SK-N-SH (cell line): ENCODE measurements at regions not wholly inside any gene's neighbourhood (a gene's known extent, or its start where the extent isn't known, plus 50 kb on each side); places are given as distances from the start of the nearest gene placed in this dataset.

Source experiments
- CTCF ChIA-PET: fragments of 300-600, 350-600 bp; formaldehyde crosslinking; extraction: SDS; loops from one replicate; lab custom pipeline; 2021; lab: Yijun Ruan, JAX
- POLR2A ChIA-PET: fragments of 350-600 bp; sonication (Branson Sonifier 250); formaldehyde crosslinking; extraction: SDS; loops from one replicate; lab custom pipeline; 2020; ENCODE audit warnings: antibody characterized with exemption, inconsistent platforms; lab: Yijun Ruan, JAX
- DNase-seq: peaks from one replicate; pipeline ENCODE4 v3.0.0; 2012
- H2AFZ ChIP-seq: fragments of 200-600 bp; sonication (generic); 2 replicates; pipeline ENCODE4 v1.8.1; 2016; ENCODE audit warnings: antibody characterized with exemption, mild to moderate bottlenecking, low read depth
- H3F3A ChIP-seq: fragments of 200-600 bp; sonication (generic); replicated peaks from 2 replicates; pipeline ENCODE3; 2016; ENCODE audit warnings: antibody characterized with exemption, mild to moderate bottlenecking; ENCODE audit not compliant: insufficient read depth
- H3K27ac ChIP-seq, 2 experiments: fragments of 200-500 bp in 1 of 2; fragments of 200-600 bp in 1 of 2; sonication (Bioruptor generic) in 1 of 2; sonication (generic), shearing (Covaris generic) in 1 of 2; 2 replicates each; pipeline versions ENCODE4 v1.5.1 to v1.6.1; 2014 to 2016; ENCODE audit warnings: low read depth in 2 of 2, inconsistent platforms in 1 of 2, low read length in 1 of 2, mild to moderate bottlenecking in 1 of 2, mixed read lengths in 1 of 2
- H3K27me3 ChIP-seq: fragments of 200-600 bp; sonication (generic), shearing (Covaris generic); 2 replicates; pipeline ENCODE4 v1.6.1; 2016; ENCODE audit warnings: mixed run types; ENCODE audit not compliant: insufficient read depth
- H3K36me3 ChIP-seq, 2 experiments: fragments of 200-500 bp in 1 of 2; fragments of 200-600 bp in 1 of 2; sonication (Bioruptor generic) in 1 of 2; sonication (generic) in 1 of 2; replicated peaks in 1 of 2; 2 replicates each; pipeline versions ENCODE3 to v1.5.1; 2014 to 2016; ENCODE audit warnings: low read length in 1 of 2, mild to moderate bottlenecking in 1 of 2; ENCODE audit not compliant: insufficient read depth in 2 of 2, control insufficient read depth in 1 of 2
- H3K4me1 ChIP-seq, 2 experiments: fragments of 200-500 bp in 1 of 2; fragments of 200-600 bp in 1 of 2; sonication (Bioruptor generic) in 1 of 2; sonication (generic), shearing (Covaris generic) in 1 of 2; 2 replicates each; pipeline versions ENCODE4 v1.5.1 to v1.6.1; 2014 to 2016; ENCODE audit warnings: low read depth in 1 of 2, low read length in 1 of 2, mixed run types in 1 of 2; ENCODE audit not compliant: insufficient read depth in 2 of 2, control insufficient read depth in 1 of 2
- H3K4me2 ChIP-seq: fragments of 200-600 bp; sonication (generic), shearing (Covaris generic); 2 replicates; pipeline ENCODE4 v1.6.1; 2017; ENCODE audit warnings: mixed run types
- H3K4me3 ChIP-seq, 2 experiments: fragments of 200-500 bp in 1 of 2; fragments of 200-600 bp in 1 of 2; sonication (Bioruptor generic) in 1 of 2; sonication (generic), shearing (Covaris generic) in 1 of 2; 2 replicates each; pipeline versions ENCODE4 v1.5.1 to v1.8.1; 2014 to 2016; ENCODE audit warnings: low read depth in 2 of 2, inconsistent platforms in 1 of 2, low read length in 1 of 2, mild to moderate bottlenecking in 1 of 2, mixed read lengths in 1 of 2, moderate library complexity in 1 of 2
- H3K79me2 ChIP-seq: fragments of 200-600 bp; sonication (generic); 2 replicates; pipeline ENCODE4 v1.8.1; 2017; ENCODE audit warnings: mild to moderate bottlenecking; ENCODE audit not compliant: insufficient read depth
- H3K9ac ChIP-seq: fragments of 200-600 bp; sonication (generic); 2 replicates; pipeline ENCODE4 v1.6.1; 2017; ENCODE audit warnings: mixed run types
- H3K9me2 ChIP-seq: fragments of 200-600 bp; sonication (generic); 2 replicates; pipeline ENCODE4 v1.6.1; 2017; ENCODE audit warnings: mixed run types
- H3K9me3 ChIP-seq: fragments of 200-600 bp; sonication (generic); 2 replicates; pipeline ENCODE4 v1.6.1; 2017; ENCODE audit warnings: mixed run types, mild to moderate bottlenecking, moderate library complexity
- H4K20me1 ChIP-seq: fragments of 200-600 bp; sonication (generic); 2 replicates; pipeline ENCODE4 v1.6.1; 2017; ENCODE audit warnings: mild to moderate bottlenecking, mixed run types; ENCODE audit not compliant: insufficient read depth
- CTCF ChIP-seq: fragments of 200-600 bp; sonication (generic); IDR thresholded peaks from 2 replicates; pipeline ENCODE4 v1.6.1; 2017; ENCODE audit warnings: antibody characterized with exemption, mild to moderate bottlenecking, moderate library complexity
- ELF1 ChIP-seq: IDR thresholded peaks from 2 replicates; pipeline ENCODE4 v1.4.0; 2012
- EZH2phosphoT487 ChIP-seq: fragments of 200-600 bp; sonication (generic); IDR thresholded peaks from 2 replicates; pipeline ENCODE4 v1.6.1; 2017; ENCODE audit warnings: low read depth, mixed run types, mild to moderate bottlenecking, antibody characterized with exemption, moderate library complexity, borderline replicate concordance
- FOSL2 ChIP-seq: IDR thresholded peaks from 2 replicates; pipeline ENCODE4 v1.4.0; 2012; ENCODE audit warnings: low read depth, mild to moderate bottlenecking, moderate library complexity, borderline replicate concordance
- FOXM1 ChIP-seq: IDR thresholded peaks from 2 replicates; pipeline ENCODE4 v1.4.0; 2012; ENCODE audit warnings: low read depth, mild to moderate bottlenecking
- IRF3 ChIP-seq: fragments of 150-350 bp; IDR thresholded peaks from 2 replicates; pipeline ENCODE4 v1.6.1; 2016; ENCODE audit warnings: mild to moderate bottlenecking, low read depth, low read length
- JUND ChIP-seq: IDR thresholded peaks from 2 replicates; pipeline ENCODE4 v1.4.0; 2012
- MAX ChIP-seq: IDR thresholded peaks from 2 replicates; pipeline ENCODE4 v1.4.0; 2012; ENCODE audit warnings: low read depth
- PBX3 ChIP-seq: IDR thresholded peaks from 2 replicates; pipeline ENCODE4; 2012
- REST ChIP-seq: IDR thresholded peaks from 2 replicates; pipeline ENCODE4 v1.6.1; 2012; ENCODE audit warnings: mild to moderate bottlenecking, low read depth, low read length, moderate library complexity
- RXRA ChIP-seq: IDR thresholded peaks from 2 replicates; pipeline ENCODE4 v1.4.0; 2012; ENCODE audit warnings: low read depth, mild to moderate bottlenecking, borderline replicate concordance
- TAF1 ChIP-seq: IDR thresholded peaks from 2 replicates; pipeline ENCODE4 v1.6.1; 2012; ENCODE audit warnings: low read depth, mild to moderate bottlenecking, low read length, moderate library complexity, borderline replicate concordance
- USF1 ChIP-seq: IDR thresholded peaks from 2 replicates; pipeline ENCODE4 v1.4.0; 2012; ENCODE audit warnings: low read depth, borderline replicate concordance
- USF2 ChIP-seq: fragments of 150-350 bp; IDR thresholded peaks from 2 replicates; pipeline ENCODE4 v1.6.1; 2017; ENCODE audit warnings: antibody characterized with exemption, low read length, low read depth, borderline replicate concordance
- WGBS: methylation state at CpG from one replicate; pipeline ENCODE4 v1.1.6; 2017; ENCODE audit warnings: low lambda C conversion rate; 5-methylcytosine and 5-hydroxymethylcytosine counted together

GRCh38 chr1:30272277-30273020 is 450.9 kb downstream of the MATN1 start (continued):
- TF ChIP-seq USF1, result no peak
- no peak for TF ChIP-seq IRF3
- no peak for TF ChIP-seq RXRA

GRCh38 chr1:30271401-30272276 is 451.7 kb downstream of the MATN1 start:
- CTCF ChIA-PET, result interaction anchor here (1.0 kb wide), 1 partner anchor 9 kb away, joined by 3 read pairs; no protein-coding TSS in a partner anchor
- H3K4me3 ChIP-seq, result no peak overlapping the region
- H3K9ac ChIP-seq, result no peak overlapping the region
- WGBS, result 17% methylated on average over 7 of the region's 10 CpGs
- H2AFZ ChIP-seq, result no peak overlapping the region
- H3K27me3 ChIP-seq, result no peaks in the 10 kb centered on the region
- no peaks in the 10 kb centered on the region for H3K36me3 ChIP-seq
- H4K20me1 ChIP-seq, result no peaks in the 10 kb centered on the region
- no peaks in the 10 kb centered on the region for H3K9me2 ChIP-seq
- H3F3A ChIP-seq, result no peaks in the 10 kb centered on the region
- no peaks in the 10 kb centered on the region for H3K9me3 ChIP-seq
- H3K4me1 ChIP-seq, result no peaks in the 10 kb centered on the region
- no peak for DNase-seq
- H3K27ac ChIP-seq, result no peak overlapping the region
- H3K4me2 ChIP-seq, result no peak overlapping the region
- POLR2A ChIA-PET, result no interaction called here
- no peaks in the 10 kb centered on the region for H3K79me2 ChIP-seq
- TF ChIP-seq EZH2phosphoT487 (no peak), TAF1 (no peak), PBX3 (no peak), RXRA (no peak), CTCF (no peak), REST (no peak), FOXM1 (no peak), JUND (no peak), FOSL2 (no peak), USF1 (no peak), MAX (no peak), USF2 (no peak), ELF1 (no peak)
- TF ChIP-seq, all 33 proteins: peak for 0
